OCI-LY3 (cell line): ENCODE measurements at regions not wholly inside any gene's neighbourhood (a gene's known extent, or its start where the extent isn't known, plus 50 kb on each side); places are given as distances from the start of the nearest gene placed in this dataset.

ENCODE experiments used
- H2AFZ ChIP-seq: fragments of 200-600, 300-600 bp; shearing (Covaris generic); 2 replicates; pipeline ENCODE4 v1.6.0; 2014; ENCODE audit warnings: antibody characterized with exemption, low read depth, low read length
- H3K27ac ChIP-seq: fragments of 200-600, 300-600 bp; sonication (generic); 2 replicates; pipeline ENCODE4 v1.5.1; 2014; ENCODE audit warnings: mild to moderate bottlenecking, low read length, moderate library complexity, mixed read lengths
- H3K27me3 ChIP-seq: fragments of 200-600, 300-600 bp; sonication (generic); 2 replicates; pipeline ENCODE4 v1.6.1; 2014; ENCODE audit warnings: low read depth, low read length, mixed read lengths
- H3K36me3 ChIP-seq: fragments of 200-600, 300-600 bp; sonication (generic); replicated peaks from 2 replicates; pipeline ENCODE3; 2014; ENCODE audit warnings: low read depth, low read length, mixed read lengths
- H3K4me1 ChIP-seq: fragments of 300-600, 200-600 bp; sonication (generic); 2 replicates; pipeline ENCODE4 v1.6.1; 2014; ENCODE audit warnings: low read length, mixed read lengths
- H3K4me2 ChIP-seq: fragments of 200-600, 300-600 bp; sonication (generic); 2 replicates; pipeline ENCODE4 v1.6.1; 2014; ENCODE audit warnings: low read length, mixed read lengths
- H3K4me3 ChIP-seq: fragments of 300-600, 200-600 bp; sonication (generic); 2 replicates; pipeline ENCODE4 v1.5.1; 2014; ENCODE audit warnings: antibody characterized with exemption, mild to moderate bottlenecking, low read length, moderate library complexity
- H3K79me2 ChIP-seq: fragments of 300-600, 200-600 bp; shearing (Covaris generic); 2 replicates; pipeline ENCODE4 v1.6.1; 2014; ENCODE audit warnings: mild to moderate bottlenecking, low read length, mixed read lengths
- H3K9ac ChIP-seq: fragments of 300-600, 200-600 bp; shearing (Covaris generic); 2 replicates; pipeline ENCODE4 v1.6.0; 2014; ENCODE audit warnings: mild to moderate bottlenecking, low read length, moderate library complexity
- H3K9me3 ChIP-seq: fragments of 200-600, 300-600 bp; shearing (Covaris generic); 2 replicates; pipeline ENCODE4 v1.6.1; 2014; ENCODE audit warnings: low read length, mixed read lengths; ENCODE audit not compliant: insufficient read depth
- H4K20me1 ChIP-seq: fragments of 200-600, 300-600 bp; sonication (generic); 2 replicates; pipeline ENCODE4 v1.6.1; 2016; ENCODE audit warnings: low read length, mixed read lengths; ENCODE audit not compliant: insufficient read depth
- EZH2phosphoT487 ChIP-seq: fragments of 200-600 bp; shearing (Covaris generic); IDR thresholded peaks from 2 replicates; pipeline ENCODE4 v1.6.1; 2018; ENCODE audit warnings: antibody characterized with exemption, mixed run types, low read depth
- TF ChIP-seq, protein P1 (sequence below): fragments of 200-600, 300-600 bp; sonication (generic); IDR thresholded peaks from 2 replicates; pipeline ENCODE4 v1.5.1; 2014; ENCODE audit warnings: antibody characterized with exemption, low read length, low read depth

DNA sequence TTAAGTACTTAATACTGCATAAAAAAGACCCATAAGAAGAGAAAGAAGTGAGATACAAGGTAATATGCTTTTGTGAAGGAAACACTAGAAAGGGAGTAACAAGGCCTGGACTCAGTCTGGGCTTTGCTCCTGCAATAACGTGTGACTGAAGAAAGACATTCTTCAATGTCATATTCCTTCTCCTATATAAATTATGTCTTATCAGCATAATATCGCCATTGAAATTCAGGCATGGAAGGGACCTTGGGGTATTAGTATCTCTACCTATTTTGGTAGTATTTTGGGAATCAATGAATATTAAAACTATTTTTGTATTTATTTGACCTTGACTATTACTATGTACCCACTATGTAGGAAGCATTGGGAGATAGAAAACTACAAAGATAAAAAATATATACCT lies 62.2 kb upstream of the GIMD1 start:
- no peaks in the 10 kb centered on the region for H4K20me1 ChIP-seq
- no peak overlapping the region for H3K4me2 ChIP-seq
- no peaks in the 10 kb centered on the region for H3K27me3 ChIP-seq
- H3K9ac ChIP-seq, result no peak overlapping the region
- no peak overlapping the region for H3K4me3 ChIP-seq
- H3K27ac ChIP-seq, result no peak overlapping the region
- H3K36me3 ChIP-seq, result no peaks in the 10 kb centered on the region
- H3K9me3 ChIP-seq, result no peaks in the 10 kb centered on the region
- H2AFZ ChIP-seq, result no peak overlapping the region
- TF ChIP-seq, protein P1, sequence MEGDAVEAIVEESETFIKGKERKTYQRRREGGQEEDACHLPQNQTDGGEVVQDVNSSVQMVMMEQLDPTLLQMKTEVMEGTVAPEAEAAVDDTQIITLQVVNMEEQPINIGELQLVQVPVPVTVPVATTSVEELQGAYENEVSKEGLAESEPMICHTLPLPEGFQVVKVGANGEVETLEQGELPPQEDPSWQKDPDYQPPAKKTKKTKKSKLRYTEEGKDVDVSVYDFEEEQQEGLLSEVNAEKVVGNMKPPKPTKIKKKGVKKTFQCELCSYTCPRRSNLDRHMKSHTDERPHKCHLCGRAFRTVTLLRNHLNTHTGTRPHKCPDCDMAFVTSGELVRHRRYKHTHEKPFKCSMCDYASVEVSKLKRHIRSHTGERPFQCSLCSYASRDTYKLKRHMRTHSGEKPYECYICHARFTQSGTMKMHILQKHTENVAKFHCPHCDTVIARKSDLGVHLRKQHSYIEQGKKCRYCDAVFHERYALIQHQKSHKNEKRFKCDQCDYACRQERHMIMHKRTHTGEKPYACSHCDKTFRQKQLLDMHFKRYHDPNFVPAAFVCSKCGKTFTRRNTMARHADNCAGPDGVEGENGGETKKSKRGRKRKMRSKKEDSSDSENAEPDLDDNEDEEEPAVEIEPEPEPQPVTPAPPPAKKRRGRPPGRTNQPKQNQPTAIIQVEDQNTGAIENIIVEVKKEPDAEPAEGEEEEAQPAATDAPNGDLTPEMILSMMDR, result no peak
- no peak for TF ChIP-seq EZH2phosphoT487
- no peaks in the 10 kb centered on the region for H3K79me2 ChIP-seq
- H3K4me1 ChIP-seq, result no peaks in the 10 kb centered on the region

DNA sequence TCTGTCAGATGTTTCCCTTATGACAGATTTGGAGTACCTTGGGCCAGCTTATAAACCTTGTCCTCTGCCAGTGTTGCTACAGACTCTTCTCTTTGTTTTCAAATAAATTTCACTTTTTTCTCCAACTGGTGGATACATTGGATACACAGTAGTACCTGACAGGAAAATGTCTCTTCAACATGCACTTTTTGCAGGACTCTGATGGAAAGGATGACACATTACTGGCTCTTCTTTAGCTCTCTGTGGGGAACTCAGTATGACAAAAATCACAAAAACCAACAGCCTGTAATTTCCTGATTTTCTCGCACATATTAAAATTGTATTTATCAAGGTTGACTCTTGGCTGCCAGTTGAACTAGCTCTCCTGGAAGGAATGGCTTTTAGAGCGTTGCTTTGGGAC lies 61.3 kb upstream of the GIMD1 start:
- Histone ChIP-seq H3K4me3 (no peak overlapping the region), H3K9ac (no peak overlapping the region), H2AFZ (no peak overlapping the region), H3K27ac (no peak overlapping the region), H3K4me1 (no peaks in the 10 kb centered on the region), H3K27me3 (no peaks in the 10 kb centered on the region), H3K9me3 (no peaks in the 10 kb centered on the region), H3K36me3 (no peaks in the 10 kb centered on the region), H3K79me2 (no peaks in the 10 kb centered on the region), H4K20me1 (no peaks in the 10 kb centered on the region), H3K4me2 (no peak overlapping the region)
- TF ChIP-seq, protein P1, result no peak
- no peak for TF ChIP-seq EZH2phosphoT487

DNA sequence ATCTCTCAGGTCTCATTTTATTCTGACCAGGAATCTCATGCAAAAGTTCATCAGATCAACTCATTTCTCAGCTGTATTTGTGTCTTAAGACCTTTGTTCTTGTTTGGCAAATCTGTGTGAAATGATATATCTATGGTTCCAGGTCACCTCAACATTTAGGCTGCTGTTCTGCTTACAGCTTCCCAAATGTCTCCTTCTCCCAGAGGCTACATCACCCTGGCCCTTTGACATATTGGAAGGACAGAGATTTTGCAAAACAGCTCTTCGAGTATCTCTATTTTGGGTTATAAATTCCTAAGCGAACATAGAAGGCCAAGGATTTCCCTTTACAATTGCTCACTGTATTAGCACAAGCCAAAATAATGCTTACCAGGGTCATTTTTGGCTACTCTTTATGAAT lies 57.5 kb upstream of the GIMD1 start:
- H3K27me3 ChIP-seq, result no peaks in the 10 kb centered on the region
- H3K4me1 ChIP-seq, result no peaks in the 10 kb centered on the region
- H3K4me3 ChIP-seq, result no peak overlapping the region
- H3K9ac ChIP-seq, result no peak overlapping the region
- no peak overlapping the region for H3K27ac ChIP-seq
- H3K4me2 ChIP-seq, result no peak overlapping the region
- no peaks in the 10 kb centered on the region for H3K36me3 ChIP-seq
- H4K20me1 ChIP-seq, result no peaks in the 10 kb centered on the region
- no peaks in the 10 kb centered on the region for H3K9me3 ChIP-seq
- TF ChIP-seq EZH2phosphoT487, result no peak
- TF ChIP-seq, protein P1, result no peak
- H3K79me2 ChIP-seq, result no peaks in the 10 kb centered on the region
- no peak overlapping the region for H2AFZ ChIP-seq

DNA sequence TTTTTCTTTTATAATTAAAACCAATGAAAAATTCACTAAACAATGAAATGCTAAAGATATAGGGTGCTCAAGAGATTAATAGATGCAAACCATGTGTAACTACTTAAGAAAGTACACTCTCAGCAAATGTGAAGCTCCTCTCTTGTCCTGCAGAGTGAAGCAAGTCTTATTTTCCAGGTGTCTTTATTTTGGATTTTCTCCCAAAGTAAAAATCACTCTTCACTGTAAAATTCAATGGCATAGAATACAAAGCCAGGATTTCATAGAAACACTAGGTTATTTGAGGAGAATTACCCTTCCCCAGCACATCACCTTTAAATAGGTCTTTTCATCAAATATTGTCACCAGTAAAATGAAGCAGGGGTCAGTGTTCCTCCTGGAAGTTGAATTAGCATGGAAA lies 57.0 kb upstream of the GIMD1 start:
- Histone ChIP-seq H3K9ac (no peak overlapping the region), H3K9me3 (no peaks in the 10 kb centered on the region), H2AFZ (no peak overlapping the region), H4K20me1 (no peaks in the 10 kb centered on the region), H3K4me2 (no peak overlapping the region), H3K36me3 (no peaks in the 10 kb centered on the region), H3K79me2 (no peaks in the 10 kb centered on the region), H3K4me1 (no peaks in the 10 kb centered on the region), H3K27me3 (no peaks in the 10 kb centered on the region), H3K27ac (no peak overlapping the region), H3K4me3 (no peak overlapping the region)
- TF ChIP-seq EZH2phosphoT487, result no peak
- TF ChIP-seq, protein P1, result no peak
